T-helper 9 cell (primary cell): ENCODE measurements at regions not wholly inside any gene's neighbourhood (a gene's known extent, or its start where the extent isn't known, plus 50 kb on each side); places are given as distances from the start of the nearest gene placed in this dataset.
"Not testable (repeated sequence)": the region's sequence is repeated elsewhere in the genome, so short reads cannot be mapped to it uniquely, and the experiment has no call there.

Experiments
- DNase-seq: peaks from one replicate; pipeline ENCODE4 v3.0.0-alpha.2; 2020

DNA sequence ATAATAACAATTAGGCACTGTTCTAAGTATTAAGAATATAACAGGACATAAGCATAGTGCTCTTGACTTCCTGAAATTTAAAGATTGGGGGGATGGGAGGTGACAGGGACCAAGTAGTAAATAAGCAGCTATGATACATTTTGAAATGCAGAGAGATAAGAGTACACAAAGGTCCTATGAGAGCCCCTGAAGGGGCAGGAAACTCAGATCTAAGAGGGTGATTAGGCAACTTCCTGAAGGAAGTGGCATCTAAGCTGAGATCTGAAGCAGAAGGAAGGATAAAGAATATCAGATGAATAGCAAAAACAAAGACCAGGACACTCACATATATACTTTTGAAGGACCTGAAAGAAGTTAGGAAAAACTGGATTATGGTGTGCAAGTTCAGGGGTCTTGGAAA lies 415.2 kb upstream of the FRG2C start:
- no peak for DNase-seq

DNA sequence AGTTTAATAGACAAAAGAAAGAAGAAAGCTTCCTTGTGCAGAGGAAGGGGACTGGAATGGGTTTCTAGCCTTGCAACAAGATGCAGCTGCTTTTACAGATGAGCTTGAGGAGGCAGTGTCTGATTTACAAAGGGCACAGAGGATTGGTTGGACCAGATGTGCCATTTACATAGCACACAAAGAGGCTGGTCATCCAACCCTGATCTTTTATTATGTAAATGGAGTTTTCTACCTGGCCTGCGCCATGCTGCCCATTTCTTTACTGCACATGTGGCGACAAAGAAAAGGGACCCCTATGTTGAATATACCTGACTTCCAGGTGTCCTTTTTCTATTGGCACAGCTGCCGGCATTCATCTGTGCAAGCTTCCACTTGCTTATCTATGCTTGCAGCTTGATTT lies 409.4 kb upstream of the FRG2C start:
- no peak for DNase-seq

DNA sequence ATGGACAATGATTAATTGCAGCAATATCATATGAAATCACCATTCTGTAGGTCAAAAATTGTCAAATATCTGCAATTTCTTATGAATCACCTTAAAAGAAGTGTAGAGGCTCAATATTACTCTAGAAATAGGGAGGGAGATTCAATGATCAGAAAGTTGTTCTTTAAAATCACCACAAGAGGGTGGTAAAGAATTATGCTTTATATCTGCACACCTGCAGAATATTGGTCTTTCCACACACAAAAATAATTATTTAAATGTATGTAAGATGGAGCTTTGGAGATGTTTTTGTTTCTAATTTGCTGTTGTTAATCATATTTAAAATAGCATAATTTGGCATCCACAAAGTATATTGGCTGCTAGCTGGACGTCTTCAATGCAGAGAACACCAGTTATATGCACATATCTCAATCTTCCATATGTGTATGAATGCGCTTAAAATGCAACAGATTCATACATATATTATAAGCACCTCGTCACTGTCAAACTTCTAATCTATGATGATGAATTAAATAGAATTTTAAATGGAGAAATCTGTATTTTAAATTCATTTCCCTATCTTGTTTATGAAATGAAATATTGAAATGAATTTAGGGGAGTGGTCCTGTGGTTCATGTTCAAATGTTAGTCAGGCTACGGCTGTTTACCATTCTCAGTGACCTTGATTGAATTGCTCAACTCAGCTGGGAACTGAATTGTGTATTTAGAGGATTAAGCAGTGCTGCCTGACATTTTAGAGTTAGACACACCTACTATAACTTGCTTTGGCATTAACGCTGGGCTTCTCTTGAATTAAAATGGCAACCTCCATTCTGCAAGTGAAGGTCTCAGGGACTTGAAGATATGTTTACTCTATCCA lies 405.1 kb upstream of the FRG2C start:
- not testable (repeated sequence) for DNase-seq

DNA sequence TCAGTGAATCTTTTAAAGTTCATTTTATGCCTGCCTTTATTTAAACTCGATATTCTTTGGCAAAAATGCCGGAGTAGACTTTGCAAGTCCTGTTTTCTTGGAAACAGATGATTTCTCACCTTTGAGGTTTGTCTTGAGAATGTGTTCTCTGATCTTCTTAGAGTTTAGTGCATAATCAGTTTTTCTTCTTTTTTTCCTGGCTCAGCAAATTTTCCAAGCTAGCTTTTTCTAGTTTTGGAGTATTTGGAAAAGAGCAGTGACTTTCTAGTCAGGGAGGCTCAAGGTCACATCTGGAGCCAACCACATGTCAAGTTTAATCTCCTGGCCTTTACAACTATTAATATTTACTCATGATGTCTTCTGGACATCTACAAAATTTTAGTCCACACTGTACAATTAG lies 403.2 kb upstream of the FRG2C start:
- DNase-seq: not testable (repeated sequence)

DNA sequence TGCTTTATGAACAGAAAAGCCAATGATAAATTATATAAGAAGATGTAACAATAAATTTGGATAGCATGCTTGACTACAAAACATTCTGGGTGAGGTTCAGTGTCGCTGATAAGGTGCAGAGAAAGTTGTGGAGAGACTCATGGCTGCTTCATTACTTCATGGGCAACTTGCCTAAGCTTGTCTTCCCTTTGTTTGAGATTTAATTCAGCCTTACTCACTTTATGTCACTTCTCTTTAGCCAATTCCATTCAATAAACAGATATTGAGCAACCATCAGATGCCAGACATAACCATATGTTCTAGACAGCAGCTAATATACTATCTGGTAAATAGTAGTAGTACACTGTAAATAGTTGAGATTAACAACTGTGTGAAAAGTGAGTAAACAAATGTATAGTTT lies 401.5 kb upstream of the FRG2C start:
- DNase-seq: no peak

DNA sequence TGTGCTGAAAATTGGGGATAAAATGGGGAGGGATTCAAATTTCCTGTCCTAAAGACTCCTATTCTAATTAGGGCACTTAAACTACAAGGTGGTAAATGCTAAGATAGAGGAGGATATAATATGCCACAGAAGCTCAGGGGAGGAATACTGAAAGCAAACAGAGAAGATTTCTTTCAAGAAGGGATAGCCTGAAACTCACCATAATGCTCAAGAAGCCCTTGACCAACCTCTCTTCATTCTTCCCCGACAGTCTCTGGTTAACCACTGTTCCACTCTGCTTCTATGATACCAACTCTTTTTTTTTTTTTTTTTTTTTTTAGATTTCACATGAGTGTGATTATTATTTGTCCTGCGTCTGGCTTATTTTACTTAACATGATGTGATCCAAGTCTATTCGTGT lies 398.2 kb upstream of the FRG2C start:
- DNase-seq: no peak

DNA sequence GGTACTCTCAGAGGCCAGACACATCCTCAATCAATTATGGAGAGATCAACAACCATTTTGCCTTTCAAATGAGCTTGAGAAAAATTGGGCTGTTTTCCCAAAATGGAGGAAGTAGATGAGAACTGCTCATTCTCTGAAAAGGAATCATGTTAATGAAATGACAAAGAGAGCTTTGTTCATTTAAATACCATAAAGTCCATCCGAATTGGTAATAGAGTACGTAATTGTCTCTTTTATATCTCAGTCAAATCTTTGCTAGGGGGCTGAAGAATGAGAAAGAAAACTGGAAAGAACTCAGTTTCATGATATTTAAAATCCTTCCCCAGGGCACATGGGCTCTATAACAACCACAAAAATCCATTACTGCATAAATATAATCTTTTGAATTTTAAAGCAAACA lies 395.6 kb upstream of the FRG2C start:
- DNase-seq: not testable (repeated sequence)

DNA sequence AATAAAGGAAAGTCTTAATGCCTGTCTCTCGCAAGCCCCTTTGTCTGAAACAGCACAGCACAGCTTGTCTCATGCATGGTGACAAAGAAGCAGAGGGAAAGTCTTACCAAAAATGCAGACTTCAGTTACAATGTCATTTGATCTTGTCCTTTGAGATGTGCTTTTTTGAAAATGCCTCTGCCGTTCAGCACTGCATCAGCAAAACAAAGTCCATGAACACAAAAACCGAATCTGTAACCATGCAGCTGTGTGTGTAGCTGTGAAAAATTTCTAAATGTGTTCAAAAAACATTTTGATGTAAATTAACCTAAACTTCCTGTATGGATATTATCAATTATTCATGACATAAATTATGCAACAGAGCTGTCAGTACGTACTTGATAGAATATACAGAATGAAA lies 391.9 kb upstream of the FRG2C start:
- DNase-seq: not testable (repeated sequence)

DNA sequence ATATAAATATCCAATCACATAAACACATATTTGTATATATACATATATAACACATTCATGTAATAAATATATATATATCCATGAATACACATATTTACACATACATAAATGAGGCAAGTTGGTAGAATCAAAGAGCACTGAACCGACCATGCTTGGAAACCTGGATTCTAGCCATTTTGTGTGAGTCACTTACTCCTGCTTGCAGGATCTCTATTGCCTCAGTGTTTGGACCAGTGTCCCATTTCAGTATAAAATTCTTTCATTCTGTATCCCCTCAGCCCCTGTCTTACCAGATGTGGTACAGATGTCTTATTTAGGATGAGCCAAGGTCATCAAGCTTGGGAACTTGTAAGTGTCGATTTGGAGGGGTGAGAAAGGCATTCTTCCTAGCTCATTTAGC lies 391.4 kb upstream of the FRG2C start:
- DNase-seq: no peak

DNA sequence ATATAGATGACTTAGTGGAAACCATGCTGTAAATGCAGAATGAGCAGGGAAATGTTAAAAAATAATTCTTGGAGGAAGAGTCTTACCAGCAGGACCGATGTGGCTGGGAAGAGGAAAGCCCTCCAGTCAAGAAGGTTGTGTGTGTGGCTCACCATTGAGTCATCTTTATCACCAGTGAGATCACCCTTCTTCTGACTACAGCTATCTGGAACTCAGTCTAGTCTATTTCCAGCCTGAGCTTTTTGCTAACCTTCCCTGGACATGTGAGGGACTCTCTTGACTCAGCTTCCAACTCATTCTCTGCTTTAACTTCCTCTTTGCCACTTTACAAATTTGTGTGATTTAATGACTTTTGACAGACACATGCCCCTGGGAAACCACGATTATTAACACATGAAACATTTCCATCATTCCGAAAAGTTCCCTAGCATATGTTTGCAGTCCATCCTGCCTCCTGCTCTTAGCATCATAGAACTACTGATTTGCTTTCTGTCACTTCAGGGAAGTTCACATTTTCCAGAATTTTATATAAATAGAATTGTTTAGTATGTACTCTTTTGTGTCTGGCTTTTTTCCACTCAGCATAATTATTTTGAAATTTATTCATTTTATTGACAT lies 378.5 kb upstream of the FRG2C start:
- DNase-seq: not testable (repeated sequence)

DNA sequence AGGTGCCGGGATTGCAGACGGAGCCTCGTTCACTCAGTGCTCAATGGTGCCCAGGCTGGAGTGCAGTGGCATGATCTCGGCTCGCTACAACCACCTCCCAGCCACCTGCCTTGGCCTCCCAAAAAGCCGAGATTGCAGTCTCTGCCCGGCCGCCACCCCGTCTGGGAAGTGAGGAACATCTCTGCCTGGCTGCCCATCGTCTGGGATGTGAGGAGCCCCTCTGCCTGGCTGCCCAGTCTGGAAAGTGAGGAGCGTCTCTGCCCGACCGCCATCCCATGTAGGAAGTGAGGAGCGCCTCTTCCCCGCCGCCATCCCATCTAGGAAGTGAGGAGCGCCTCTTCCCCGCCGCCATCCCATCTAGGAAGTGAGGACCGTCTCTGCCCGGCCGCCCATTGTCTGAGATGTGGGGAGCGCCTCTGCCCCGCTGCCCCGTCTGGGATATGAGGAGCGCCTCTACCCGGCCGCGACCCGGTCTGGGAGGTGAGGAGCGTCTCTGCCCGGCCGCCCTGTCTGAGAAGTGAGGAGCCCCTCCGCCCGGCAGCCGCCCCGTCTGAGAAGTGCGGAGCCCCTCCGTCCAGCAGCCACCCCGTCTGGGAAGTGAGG lies 375.1 kb upstream of the FRG2C start:
- DNase-seq: not testable (repeated sequence)

DNA sequence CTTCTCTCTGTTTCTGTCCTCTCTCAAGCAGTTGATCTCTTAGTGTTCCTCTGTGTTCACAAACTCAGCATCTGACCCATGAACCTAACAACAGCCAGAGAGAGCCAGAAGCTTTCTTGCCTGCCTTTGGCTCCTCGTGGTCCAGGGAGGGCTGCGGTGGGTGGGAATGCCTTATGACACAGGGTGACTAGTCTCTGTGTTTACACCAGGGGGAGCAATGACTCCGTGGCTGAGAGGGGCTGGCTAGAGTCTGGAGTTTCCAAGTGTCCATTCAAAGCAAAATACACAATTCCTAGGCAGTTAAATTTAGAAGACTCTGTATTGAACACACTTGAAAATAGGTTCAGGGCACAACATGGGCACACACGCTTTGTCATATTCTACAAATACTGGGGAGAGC lies 370.0 kb upstream of the FRG2C start:
- DNase-seq: no peak

DNA sequence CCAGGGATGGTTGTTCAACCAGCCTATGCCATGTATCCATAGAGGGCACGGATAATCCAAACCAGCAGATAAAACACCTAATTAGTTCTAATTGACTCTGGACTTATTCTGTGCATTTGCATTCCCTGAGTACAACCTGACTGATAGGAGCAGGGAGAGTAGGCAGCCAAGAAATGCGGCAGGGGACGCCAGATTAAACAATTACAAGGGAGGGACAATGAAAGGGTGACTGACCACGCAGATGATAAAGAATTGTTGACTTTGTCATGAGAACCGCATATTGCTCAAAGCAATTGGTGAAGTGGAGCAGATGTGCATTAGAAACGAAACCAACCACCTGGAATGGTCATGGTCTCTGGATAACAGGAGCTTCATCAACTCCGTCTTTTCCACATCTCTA lies 369.1 kb upstream of the FRG2C start:
- no peak for DNase-seq

DNA sequence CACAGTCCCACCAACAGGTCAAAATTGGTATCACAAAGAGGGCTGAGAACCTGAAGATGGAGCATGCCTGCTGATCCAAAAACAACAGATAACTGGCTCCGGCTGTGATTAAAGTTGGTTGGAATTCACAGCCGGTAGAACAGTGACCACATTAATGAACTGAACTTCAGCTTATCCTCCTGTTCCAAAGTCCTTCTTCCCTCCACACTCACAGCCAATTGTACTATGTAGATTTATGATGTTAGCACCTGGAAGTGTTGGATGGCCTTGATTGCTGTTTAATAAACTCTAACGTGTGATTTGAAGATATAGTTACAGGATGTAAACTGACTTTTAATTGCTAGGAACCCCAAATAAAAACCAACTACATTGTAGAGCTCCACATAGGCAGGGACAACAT lies 367.3 kb upstream of the FRG2C start:
- no peak for DNase-seq

DNA sequence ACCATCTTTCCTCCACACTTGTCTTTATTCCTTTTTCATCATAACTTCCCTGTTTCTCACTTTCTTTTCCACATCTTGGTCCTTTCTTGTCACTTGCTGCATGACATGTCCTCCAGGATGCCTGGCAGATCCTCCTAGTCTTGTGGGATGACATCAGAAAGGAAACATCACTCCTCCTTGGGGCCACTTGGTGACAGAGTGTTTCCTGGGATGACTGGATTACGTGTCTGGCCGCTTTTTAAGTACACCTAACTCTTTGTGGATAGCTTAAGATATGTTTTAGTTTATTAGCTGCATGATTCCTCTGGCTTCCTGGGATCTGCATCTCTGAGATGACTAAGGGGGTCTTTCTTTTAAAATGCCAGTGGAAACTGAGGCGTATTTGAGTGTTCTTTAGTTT lies 363.5 kb upstream of the FRG2C start:
- DNase-seq: no peak

DNA sequence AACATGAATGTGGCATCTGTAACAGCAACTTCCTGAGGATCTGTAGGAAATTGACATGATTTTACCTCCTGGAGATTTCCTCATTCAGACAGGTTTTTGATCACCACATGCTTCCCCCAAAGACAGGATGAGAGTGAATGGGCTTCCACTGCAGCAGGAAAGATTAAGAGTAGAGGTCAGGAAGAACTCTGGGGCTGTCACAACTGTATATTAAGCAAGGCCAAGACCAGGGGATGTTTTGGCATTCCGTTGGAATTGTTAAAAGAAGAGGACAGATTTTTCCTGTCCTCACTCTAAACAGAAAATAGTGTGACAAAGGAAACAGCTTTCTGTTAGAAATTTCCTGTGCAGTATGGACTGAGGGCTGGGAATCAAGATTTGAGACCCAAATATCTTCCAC lies 363.1 kb upstream of the FRG2C start:
- not testable (repeated sequence) for DNase-seq

DNA sequence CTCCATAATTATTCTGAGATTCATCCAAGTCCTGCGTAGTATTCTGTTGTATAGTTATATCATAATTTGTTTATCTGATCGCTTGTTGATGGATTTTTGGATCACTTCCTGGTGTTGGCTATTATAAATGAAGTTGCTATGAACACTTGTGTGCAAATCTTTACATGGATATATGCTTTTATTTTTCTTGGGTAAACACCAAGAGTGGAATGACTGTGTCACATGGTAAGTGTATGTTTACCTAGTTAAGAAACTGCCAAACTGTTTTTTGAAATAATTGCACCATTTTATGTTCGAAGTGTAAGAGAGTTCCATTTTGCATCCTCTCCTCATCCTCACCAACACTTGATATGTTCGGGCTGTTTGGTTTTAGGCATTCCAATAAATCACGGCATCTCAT lies 360.4 kb upstream of the FRG2C start:
- DNase-seq: no peak

DNA sequence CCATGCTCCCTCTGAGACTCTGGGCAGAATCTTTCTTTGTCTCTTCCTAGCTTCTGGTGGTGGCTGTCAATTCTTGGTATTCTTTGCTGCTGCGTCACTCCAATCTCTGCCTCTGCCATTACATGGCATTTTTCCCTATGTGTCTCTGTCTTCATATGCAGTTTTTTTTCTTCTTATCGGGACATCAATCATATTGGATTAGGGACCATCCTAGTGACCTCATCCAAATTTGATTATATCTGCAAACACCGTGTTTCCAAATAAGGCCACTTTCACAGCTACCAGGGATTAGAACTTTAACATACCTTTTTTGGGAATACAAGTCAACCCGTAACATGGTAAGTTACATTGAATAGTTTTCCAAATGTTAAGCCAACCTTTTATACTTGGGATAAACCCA lies 358.2 kb upstream of the FRG2C start:
- no peak for DNase-seq

DNA sequence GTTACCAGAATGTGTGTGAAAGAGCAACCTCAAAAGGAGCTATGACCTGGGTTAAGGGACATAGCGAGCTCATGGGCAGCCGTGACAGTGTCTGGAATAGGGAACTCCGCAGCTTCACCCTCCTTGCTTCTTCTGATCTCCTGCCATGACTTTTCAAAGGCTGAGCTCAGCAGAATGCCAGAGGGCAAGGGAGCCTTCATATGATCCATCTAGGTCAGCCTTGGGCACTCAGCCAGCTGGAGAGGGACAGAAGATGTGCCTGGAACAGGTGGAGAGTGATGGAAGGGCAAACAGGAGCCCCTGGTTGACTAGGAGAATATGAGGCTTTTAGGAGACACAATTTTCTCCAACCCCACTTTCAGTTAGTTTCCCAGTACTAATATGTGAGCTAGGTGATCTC lies 352.8 kb upstream of the FRG2C start:
- DNase-seq: not testable (repeated sequence)

DNA sequence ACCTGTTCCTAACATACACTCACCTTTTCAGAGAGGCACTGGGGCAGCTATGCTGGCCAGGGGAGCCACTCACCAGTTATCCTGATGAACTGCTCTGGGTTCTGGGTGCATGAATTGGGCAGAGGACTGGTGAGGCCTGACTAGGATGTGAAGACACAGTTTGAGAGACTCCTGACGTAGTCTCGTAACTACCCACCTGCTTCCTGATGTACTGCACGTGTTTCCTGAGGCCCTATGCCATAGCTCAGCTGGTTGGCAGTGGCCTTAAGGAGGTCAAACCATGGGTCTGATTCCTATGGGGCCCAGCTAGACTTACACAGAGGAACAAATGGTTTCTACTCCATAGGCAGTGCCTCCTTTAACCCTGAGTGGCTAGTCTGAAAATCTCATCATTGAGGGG lies 351.7 kb upstream of the FRG2C start:
- DNase-seq: not testable (repeated sequence)

DNA sequence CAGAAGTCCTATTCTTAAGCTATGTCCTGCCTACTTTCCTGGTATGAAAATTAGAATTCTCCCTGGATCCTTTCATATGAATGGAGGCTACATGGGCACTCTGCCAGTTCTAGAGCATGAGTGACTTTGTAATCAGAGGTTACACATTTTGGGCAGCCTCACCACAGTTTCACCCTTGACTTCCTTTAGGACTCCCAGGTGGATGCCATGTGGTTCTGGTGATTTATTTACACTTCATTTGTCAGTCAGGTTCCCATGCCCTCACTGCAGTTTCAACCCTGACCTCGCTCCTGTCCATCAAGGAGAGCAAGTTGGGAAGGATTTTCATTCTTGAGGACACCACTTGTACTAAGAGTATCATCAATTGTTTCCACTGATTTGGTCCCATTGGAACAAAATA lies 344.4 kb upstream of the FRG2C start:
- DNase-seq: not testable (repeated sequence)

DNA sequence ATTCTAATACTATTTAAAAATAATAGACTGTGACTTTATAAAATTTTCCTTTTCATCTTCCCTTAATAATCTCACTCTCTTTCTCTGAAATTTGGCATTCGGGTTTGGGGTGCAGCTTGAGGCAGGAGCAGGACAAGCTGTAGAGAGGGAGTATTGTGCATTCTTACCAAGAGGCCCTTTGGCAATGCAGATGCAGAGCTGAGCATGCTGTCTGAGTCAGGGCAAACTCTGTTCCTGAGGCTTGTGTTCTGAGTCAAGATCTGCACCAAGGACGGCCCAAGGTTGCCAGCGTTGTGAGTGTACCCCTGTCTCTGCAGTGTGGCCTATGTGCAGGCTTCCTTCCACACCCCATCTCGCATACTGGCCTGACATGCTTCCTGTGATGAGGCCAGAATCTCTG lies 343.8 kb upstream of the FRG2C start:
- DNase-seq: no peak

DNA sequence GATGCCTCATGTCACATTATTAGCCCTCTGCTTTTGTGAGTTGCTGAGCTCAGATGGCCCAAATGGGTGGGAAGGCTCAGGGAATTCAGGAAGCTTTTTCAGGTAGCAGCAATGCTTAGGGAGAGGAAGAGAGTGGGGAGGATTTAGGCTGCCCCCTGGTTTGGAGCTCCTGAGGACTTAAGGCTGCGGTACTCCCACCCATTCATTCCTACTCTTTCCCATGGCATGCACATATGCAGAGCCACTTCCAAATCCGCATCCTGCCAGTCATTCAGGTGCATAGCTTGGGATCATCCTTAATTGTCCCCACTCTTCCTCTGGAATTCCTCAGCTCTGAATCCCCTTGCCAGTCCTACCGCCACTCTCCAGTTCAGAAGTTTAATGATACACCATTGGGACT lies 343.1 kb upstream of the FRG2C start:
- no peak for DNase-seq

DNA sequence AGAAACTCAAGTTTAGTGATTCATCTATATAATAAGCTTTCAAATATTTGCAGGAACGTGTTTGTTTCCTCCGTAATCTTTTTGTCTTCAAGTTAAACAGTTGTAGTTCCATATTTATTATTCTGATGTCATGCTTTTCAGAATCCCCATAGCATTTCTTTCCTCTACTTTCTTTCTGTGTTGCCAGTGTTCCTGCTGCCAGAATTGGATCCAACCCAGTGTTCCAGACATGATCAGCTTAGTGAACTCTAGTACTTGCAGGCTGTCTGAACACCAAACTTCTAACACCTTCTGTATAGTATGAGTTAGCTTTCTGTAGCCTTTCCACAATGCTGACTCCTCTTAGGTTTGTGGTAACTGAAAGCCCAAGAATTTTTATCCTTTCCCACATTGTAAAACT lies 340.2 kb upstream of the FRG2C start:
- DNase-seq: not testable (repeated sequence)
